ENCODE measurements at regions not wholly inside any gene's neighbourhood (a gene's known extent, or its start where the extent isn't known, plus 50 kb on each side); places are given as distances from the start of the nearest gene placed in this dataset.
"Not testable (repeated sequence)": the region's sequence is repeated elsewhere in the genome, so short reads cannot be mapped to it uniquely, and the experiment has no call there.

DNA sequence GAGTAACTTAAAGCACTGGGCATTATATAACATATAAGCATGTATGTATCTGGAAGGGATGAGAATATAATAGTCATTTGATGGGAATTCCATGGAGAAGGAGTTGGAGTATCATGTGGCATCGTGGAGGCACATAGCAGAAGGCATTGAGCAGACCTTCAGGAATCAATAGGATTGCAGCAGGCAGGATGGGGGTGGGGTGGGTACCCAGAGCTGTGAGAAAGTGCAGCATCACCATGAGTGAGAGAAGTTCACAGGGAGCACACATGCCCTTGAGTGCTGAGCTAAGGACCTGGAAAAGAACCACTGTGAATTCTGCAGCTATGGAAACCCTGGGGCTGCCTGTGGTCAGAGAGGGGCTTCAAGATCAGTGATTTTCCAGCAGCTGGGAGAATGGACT lies 57.3 kb downstream of the MED10 start:
- no peak for DNase-seq (ENCODE audit: low spot score)

DNA sequence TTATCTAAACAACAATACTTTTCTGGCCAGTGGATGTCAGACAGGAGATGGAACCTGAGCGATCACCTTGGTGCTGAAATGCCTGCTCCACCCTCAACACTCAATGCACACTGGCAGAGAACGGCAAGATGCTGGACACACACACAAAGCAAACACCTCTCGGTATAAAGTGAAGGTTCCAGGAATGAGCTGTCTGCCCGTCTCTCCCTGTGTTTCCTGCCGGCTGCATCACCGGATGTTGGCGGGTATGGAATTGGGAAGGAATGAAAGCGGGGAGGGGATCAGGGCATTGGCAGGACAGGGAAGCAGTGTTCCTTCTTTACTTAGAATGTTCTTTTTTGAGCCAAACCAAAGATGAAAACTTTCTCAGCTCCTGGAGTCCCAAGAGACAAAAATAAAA lies 59.2 kb downstream of the MED10 start:
- DNase-seq (ENCODE audit: low spot score), result no peak

DNA sequence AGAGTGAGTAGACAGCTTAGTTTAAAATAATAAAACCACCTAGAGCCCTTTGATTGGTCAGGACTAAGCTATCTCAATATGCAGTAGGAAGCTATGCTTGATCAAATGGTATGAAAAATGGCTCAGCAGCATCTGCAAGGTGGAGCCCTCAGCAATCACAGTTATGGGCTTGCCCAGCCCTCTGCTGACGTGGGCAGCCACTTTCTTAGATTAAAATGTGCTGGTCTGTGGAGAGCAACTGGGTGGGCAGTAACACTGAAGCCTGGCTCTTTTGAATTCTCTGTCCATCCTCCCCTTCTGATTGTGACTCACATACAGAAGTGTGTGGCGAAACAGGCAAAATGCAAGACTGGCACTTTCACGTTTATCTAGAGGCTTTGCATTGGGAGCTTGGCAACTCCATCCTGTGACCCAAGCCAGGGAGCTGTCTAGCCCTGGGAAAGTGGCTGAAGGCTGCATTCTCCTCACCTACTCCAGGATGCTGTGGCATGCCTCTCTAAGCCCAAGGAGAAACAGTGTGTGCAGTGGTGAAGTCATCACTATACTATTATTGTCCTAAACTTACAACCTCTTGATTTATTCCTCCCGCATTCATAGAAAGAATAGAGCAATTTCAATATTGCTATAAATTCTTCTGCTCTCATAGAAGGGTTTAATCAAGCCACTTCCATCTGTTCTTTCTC lies 61.1 kb downstream of the MED10 start:
- DNase-seq (ENCODE audit: low spot score), result no peak

DNA sequence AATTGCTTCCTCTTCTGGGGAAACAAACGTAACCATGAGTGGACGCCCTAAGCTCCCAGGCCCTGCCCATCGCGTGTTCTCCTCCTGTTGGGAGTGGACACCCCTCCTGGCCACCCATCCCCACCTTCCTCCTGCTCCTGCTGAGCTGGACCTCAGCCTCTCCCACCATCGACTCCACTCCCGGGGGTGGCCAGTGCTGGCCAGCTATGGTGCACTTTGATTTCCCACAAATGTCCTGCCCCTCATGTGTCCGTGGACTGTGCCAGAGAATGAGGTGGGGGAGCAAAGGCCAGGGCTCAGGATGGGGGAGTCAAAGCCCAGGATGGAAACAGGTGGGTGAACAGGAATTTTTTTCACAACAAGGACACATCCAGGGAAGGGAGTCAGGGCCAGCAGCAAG lies 62.8 kb downstream of the MED10 start:
- no peak for DNase-seq (ENCODE audit: low spot score)

DNA sequence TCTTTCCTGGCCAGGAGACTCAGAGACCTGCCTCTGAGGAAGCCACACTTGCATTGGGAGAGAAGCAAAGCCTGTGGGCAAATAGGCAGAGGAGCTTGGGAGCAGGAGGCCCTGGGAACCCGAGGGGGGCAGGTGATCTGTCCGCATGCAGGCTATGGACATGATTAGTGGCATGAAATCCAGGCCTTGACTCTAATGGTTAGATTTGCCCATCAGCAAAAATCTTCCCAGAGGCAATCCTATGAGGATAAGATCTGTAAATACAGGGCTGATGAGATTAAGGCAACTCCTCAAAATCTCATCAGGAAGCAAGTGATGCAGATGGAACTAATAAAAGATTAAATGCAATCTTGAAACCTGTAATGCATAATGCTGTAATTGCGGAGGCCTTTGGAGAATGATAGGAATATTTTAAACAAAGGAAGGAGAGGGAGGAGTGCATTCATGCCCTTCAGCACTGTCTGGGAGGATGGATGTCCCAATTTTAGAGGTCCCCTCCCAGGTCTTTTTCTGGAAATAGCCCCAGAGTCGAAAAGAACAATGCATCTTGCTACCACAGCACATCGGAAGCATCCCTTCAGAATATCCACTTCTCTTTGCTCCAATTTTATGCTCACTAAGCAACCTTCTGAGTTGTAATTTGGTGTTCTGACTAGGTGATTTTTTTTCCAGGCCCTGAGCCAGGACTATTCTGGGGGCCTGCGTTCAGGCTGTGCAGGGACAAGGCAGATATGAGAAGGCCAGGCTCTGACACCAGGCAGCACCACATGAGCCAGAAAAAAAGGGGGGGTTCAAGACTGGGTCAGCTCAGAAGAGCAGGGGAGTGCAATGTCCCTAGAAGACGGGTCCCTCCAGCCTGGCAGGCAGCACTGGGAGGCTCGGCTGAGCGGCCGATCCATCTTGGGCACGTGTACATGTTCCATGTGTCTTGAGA lies 66.5 kb downstream of the MED10 start:
- DNase-seq (ENCODE audit: low spot score), result no peak

DNA sequence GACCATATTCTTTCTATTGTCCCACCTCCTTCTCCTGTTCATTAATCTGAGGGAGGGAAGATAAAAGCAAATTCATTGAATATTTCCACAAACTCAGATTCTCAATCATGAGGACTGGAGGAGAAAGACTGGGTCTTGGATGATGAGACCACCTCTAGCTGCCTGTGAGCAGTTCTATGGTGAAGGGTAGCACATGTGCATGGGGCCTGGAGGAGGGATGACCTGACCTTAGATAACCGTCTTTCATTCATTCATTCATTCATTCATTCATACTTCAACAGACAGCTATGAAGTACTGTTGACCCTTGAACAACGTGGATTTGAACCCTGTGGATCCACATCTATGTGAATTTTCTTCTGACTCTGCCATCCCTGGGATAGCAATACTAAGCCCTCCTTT lies 68.4 kb downstream of the MED10 start:
- no peak for DNase-seq (ENCODE audit: low spot score)

DNA sequence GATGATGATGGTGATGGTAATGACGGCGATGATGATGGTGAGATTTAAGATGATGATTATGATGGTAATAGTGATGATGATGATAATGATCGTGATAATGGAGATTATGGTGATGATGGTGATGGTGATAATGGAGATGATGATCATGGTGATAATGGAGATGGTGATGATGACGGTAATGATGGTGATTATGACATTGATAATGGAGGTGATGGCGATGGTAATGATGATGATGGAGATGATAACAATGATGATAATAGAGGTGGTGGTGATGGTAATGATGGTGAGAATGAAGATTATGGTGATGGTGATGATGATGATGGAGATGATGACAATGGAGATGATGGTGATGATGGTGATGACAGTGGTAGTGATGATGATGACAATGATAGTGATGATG lies 69.7 kb downstream of the MED10 start:
- DNase-seq (ENCODE audit: low spot score), result no peak

DNA sequence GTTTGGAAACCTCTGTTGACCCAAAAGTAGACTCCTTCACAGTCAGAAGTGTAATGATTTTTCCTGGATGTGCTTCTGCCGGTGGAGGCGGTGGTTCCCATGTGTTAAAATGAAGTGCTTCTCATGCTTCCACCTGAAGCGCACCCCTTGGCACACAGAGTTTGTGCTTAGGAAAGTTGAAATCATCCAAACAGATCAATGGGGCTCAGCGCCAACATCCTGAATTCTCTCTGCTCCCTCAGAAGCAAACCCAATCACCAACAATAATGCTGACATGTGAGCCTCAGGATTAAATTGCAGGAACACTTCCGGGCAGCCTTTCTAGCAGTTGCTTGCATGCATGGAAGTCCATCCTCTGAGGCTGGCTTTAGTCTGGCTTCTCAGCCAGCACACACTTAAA lies 71.0 kb downstream of the MED10 start:
- no peak for DNase-seq (ENCODE audit: low spot score)

DNA sequence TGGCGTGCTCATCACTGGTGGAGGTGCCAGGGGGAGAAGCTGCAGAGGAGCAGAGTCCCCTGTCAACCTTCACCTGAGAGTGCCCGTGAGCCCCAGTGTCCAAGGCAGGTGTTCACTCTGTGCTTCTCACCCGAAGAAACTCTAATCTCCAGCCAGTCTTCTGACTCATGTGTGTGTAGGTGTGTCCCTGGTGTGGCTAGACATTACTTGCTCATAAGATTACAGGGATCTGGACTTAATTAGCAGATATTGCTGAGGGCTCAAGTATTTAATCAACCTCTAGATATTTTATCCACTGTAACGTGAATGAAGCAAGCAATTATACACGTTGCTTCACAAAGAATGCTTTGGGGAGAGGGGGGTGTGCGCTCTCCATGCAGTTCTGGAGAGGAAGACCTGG lies 72.5 kb downstream of the MED10 start:
- no peak for DNase-seq (ENCODE audit: low spot score)

DNA sequence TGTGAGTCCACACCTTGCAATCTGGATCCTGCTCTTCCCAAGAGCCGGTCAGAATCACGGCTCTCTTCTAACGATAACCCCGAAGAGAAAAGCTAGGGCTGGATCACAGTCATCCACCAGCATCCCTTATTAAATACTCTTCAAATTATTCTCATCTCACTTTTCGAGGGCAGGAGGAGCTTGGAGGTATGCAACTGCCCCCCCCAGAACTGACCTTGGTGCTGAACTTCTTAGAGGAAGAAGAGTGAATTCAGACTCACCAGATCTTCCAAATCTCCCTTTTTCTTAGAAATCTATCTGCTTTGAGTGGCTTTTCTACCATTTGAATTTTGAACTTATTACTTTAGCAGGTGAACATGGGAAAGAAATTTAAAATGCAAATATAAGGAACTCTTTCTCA lies 75.7 kb downstream of the MED10 start:
- no peak for DNase-seq (ENCODE audit: low spot score)

DNA sequence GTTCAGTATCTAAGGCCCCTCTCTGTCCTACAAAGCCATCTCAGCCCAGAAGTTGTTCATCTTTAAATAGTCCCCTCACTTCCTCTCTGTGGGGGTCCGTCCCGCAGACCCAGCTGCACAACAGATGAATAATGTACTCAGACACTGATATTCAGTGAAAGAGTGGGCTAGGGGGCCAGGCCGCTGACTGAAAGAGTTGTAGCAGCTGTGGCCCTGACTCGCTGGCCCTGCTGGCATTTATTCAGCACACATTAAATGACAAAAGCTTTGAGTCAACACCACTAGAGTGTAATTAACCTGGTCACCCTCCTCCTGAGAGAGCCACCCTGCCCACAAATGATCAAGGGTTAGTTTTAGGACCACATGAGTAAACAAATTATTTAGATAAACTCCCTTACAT lies 76.3 kb downstream of the MED10 start:
- DNase-seq (ENCODE audit: low spot score), result no peak

DNA sequence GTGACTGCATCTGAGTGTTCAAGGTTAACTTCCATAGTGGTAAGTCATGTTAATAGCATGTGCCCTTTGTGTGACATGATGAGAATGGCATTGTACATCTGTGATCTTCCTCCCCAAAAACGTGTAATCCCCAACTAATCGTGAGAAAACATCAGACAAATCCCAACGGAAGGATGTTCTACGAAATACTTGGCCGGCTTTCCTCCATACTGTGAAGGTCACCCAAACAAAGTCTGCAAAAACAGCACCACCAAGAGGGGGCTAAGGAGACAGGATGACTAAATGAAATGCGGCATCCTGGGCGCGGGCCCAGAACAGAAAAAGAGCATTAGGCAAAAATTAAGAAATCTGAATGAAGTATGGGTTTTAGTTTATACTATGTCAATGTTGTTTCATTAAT lies 81.8 kb downstream of the MED10 start:
- no peak for DNase-seq (ENCODE audit: low spot score)

DNA sequence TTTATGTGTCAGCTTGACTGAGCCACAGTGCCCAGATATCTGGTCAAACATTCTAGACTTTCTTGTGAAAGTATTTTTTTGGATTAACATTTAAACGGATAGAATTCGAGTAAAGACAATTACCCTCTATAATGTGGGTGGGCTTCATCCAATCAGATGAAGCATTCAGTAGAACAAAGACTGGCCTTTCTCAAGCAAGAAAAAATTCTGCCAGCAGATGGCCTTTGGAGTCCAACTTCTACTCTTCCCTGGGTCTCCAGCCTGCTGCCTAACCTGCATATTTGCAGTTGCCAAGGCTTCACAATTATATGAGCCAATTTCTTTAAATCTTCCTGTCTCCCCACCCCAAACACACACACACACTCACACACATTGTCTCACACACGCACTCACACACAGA lies 86.4 kb downstream of the MED10 start:
- DNase-seq (ENCODE audit: low spot score), result peak; percentile 58

DNA sequence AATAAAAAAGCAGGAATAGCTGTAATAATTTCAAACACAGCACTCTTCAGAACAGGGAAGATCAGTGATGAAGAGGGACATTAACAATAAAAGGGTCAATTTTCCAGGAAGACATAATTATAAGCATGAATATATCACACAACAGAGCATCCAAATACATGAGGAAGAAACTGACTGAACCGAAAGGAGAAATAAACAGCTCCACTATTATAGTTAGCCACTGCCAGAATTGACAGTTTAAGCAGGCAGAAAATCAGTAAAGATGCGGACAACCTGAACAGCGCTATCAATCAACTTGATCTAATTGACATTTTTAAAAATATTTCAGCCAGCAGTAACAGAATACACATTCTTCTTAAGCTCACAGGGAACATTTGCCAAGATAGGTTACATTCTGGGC lies 89.1 kb downstream of the MED10 start:
- no peak for DNase-seq (ENCODE audit: low spot score)

DNA sequence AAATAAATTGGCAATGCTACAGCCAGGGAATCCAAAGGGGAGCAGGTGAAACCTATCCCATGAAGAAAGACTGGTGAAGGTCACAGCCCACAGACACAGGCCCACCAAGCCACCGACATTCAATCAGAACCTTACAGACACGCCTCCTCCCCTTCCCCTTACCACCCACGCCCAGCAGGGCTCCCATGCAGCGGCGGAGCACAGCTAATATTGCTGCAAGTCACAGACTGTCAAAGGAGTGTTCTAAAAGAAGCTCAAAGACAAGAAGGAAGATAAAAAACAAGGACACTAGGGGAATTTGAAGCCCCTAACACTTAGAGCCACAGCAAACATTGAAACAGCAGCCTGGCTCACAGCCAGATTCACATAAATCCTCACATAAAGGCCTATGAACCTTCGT lies 91.2 kb downstream of the MED10 start:
- no peak for DNase-seq (ENCODE audit: low spot score)

DNA sequence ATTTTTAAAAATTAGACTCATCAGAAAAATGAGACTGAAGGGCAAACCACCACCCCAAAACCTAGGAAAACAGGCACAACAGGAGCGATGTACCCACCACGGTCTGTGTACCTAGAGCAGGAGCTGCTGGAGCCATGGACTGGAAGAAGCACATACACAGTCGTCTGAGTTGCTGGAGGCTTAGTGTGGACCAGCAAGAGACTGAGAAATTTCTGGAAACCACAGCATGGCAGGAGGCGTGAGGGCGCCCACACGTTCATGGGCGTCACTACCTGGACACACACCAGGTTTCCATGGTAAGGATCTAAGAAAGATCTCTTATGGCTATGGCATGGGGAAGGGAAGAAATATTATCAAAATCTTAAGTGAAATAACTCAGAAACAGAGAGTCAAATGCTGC lies 91.9 kb downstream of the MED10 start:
- no peak for DNase-seq (ENCODE audit: low spot score)

DNA sequence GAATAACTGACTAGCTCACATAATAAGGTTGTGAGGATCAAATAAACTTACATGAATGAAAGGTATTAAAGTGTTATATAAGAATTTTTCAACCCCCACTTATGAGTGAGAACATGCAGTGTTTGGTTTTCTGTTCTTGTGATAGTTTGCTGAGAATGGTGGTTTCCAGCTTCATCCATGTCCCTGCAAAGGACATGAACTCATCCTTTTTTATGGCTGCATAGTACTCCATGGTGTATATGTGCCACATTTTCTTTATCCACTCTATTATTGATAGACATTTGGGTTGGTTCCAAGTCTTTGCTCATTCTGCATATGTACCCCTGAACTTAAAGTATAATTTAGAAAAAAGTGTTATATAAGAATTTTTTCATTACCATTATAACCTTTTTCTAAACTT lies 93.9 kb downstream of the MED10 start:
- not testable (repeated sequence) for DNase-seq (ENCODE audit: low spot score)

DNA sequence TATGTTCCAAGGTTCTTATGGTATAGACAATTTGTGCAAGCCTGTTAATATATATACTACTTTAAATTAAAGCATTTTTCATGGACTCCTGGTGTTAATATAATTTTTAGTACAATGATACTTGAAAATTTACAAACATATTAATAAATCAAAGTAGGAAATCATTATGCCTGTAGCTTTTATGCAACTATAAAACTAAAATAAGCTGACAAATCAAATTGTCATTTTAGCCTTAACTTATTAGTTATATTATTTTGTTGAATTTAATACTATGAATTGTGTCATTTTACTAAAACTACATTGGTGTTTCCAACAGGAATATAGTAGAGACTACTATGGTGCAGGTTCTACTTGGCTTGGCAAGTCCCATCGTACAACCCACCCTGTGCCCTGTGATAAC lies 96.0 kb downstream of the MED10 start:
- DNase-seq (ENCODE audit: low spot score), result no peak

DNA sequence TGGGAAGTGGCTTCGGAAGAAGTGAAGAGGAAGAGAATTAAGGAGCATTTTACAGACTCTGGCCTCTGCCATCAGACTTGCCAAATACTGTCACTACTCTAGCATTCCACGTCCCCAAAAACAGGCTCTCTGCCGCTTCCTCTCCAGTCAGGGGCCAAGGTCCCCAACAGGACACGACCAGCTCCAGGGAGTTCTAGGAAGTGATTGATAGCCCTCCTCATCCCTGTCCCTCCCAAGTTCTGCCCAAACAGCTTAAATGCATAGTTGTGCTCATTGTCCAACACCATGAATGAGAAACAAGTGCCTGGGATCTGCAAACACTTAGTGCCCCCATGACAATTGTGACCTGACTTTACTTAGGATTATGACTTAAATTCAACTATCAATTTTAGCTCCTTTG lies 96.5 kb downstream of the MED10 start:
- DNase-seq (ENCODE audit: low spot score), result no peak

DNA sequence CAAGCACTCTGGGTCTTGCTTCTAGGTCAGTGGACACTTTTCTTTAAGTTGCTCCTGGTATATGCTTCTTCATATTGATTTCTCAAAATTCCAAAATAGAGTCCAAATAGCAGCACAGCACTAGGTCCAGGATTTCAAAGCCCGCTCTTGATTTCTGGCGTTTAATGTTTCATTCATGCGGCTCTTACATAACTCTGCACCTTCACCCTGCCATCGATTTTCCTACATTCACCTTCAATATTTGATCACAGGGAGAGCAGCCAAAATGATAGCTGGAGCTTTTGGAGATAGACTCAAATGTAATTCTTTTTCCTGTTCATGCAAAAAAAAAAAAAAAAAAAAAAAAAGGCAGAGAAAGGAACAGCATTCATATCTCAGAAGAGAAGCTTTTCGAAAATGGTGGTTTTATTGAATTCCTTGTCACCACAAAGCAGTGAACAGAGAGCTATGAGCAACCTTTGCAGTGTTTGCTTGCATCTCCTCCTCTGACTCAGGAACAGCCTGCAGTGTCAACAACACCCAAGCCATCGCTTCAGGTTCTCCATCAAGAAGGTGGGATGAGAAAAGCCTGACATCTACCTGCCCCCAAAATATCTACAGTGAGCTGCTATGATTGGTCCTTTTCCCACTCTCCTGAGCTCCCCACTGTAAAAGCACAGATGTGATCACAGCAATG lies 97.8 kb downstream of the MED10 start:
- DNase-seq (ENCODE audit: low spot score), result no peak

DNA sequence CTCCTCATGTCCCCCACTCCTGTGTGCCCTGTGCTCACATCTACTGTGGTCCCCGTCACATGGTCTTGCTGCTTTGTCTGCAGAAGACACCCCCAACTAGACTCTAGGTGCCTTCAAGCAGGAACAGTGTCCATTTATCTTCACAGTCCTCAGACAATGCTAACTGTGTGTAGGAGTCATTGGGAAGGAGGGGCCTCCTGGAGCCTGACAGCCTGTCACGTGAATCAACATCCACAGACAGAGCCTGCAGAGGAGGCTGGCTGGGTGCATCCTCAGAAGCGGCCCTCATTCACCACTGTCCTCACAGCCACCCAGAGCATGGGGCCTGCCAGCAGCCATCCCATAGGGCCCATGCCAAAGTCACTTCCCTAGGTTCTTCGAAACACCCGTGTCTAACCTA lies 98.7 kb downstream of the MED10 start:
- no peak for DNase-seq (ENCODE audit: low spot score)

DNA sequence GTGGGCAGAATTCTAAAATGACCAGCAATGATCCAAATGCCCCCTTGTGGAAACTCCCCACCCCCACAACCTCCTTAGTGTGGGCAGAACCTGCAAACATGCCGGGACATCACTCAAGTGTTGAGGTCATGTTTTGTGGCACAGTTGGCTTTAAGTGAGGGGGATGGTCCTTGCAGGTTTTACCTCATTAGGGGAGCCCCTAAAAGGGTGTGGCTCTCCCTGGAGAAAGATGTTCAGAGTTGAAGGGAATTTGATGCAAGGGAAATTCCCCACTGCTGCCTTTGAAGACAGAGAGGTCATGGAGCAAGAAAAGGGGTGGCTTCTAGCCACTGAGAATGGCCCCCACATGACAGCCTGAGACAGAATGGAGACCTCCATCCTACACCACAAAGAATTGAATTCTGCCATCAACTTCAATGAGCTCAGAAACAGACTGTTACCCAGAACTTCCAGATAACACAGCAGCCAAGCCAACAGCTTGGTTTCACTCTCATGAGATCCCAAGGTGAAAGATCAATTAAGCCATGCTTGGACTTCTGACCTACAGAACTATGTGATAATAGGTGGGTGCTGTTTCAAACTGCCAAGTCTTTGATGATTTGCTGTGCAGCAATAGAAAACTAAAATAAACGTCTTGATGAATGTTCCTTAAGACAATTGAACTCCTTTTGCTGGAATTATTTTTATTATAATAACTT lies 103.4 kb downstream of the MED10 start:
- DNase-seq (ENCODE audit: low spot score), result no peak
